Amygdala (tissue), 56 donors: ENCODE measurements at regions not wholly inside any gene's neighbourhood (a gene's known extent, or its start where the extent isn't known, plus 50 kb on each side); places are given as distances from the start of the nearest gene placed in this dataset.

Experiments used
- DNase-seq, 56 donors: peaks; one replicate each; lab custom pipeline; 2025; lab: John Stamatoyannopoulos, UW

- no peak for DNase-seq
Observed at GRCh38 chr10:125355657-125356056, 195.3 kb upstream of the CTBP2 start.

GRCh38 chr10:125350519-125350918 lies 190.2 kb upstream of the CTBP2 start:
- DNase-seq = no peak

- no peak for DNase-seq
Observed at GRCh38 chr10:125348536-125348935, 188.2 kb upstream of the CTBP2 start.

GRCh38 chr10:125344573-125345171 lies 184.3 kb upstream of the CTBP2 start:
- DNase-seq = no peak

- DNase-seq = no peak
Observed at GRCh38 chr10:125343983-125344382, 183.6 kb upstream of the CTBP2 start.

- DNase-seq = peak in 1 of 56 donors; percentile 2
Observed at GRCh38 chr10:125343118-125343925, 183.0 kb upstream of the CTBP2 start.

- no peak for DNase-seq
Observed at GRCh38 chr10:125341611-125342010, 181.2 kb upstream of the CTBP2 start.

GRCh38 chr10:125340903-125341302 lies 180.5 kb upstream of the CTBP2 start:
- DNase-seq = no peak

GRCh38 chr10:125337510-125337909 lies 177.1 kb upstream of the CTBP2 start:
- no peak for DNase-seq

GRCh38 chr10:125334545-125334944 lies 174.2 kb upstream of the CTBP2 start:
- no peak for DNase-seq

- no peak for DNase-seq
Observed at GRCh38 chr10:125333769-125334168, 173.4 kb upstream of the CTBP2 start.

GRCh38 chr10:125333209-125333591 lies 172.8 kb upstream of the CTBP2 start:
- no peak for DNase-seq

GRCh38 chr10:125332548-125333208 lies 172.3 kb upstream of the CTBP2 start:
- DNase-seq = no peak

- no peak for DNase-seq
Observed at GRCh38 chr10:125331056-125331455, 170.7 kb upstream of the CTBP2 start.

- DNase-seq = no peak
Observed at GRCh38 chr10:125329056-125329455, 168.7 kb upstream of the CTBP2 start.

GRCh38 chr10:125325326-125325725 lies 165.0 kb upstream of the CTBP2 start:
- DNase-seq = no peak

GRCh38 chr10:125316436-125316835 lies 156.1 kb upstream of the CTBP2 start:
- no peak for DNase-seq

- DNase-seq = no peak
Observed at GRCh38 chr10:125300937-125301336, 140.6 kb upstream of the CTBP2 start.

- DNase-seq = no peak
Observed at GRCh38 chr10:125299461-125299860, 139.1 kb upstream of the CTBP2 start.

- no peak for DNase-seq
Observed at GRCh38 chr10:125296598-125296997, 136.2 kb upstream of the CTBP2 start.

- DNase-seq = no peak
Observed at GRCh38 chr10:125294109-125294508, 133.7 kb upstream of the CTBP2 start.

- no peak for DNase-seq
Observed at GRCh38 chr10:125291836-125292235, 131.5 kb upstream of the CTBP2 start.
